Stimulated activated CD8-positive, alpha-beta memory T cell treated with anti-CD3 and anti-CD28 coated beads, Interleukin-4, amount 100 ng/mL, for 4 hours (primary cell): ENCODE measurements at regions not wholly inside any gene's neighbourhood (a gene's known extent, or its start where the extent isn't known, plus 50 kb on each side); places are given as distances from the start of the nearest gene placed in this dataset.

Source experiments
- DNase-seq, 2 donors: peaks; one replicate each; pipeline ENCODE4 v3.0.0-alpha.2; 2020; ENCODE audit warnings: low read depth in 2 of 2, low spot score in 1 of 2

GRCh38 chr5:89437450-89438435 lies 554.8 kb upstream of the MEF2C start:
- no peak for DNase-seq

- DNase-seq, result no peak
Measured at GRCh38 chr5:89436464-89436863, 553.5 kb upstream of the MEF2C start.

- no peak for DNase-seq
Measured at GRCh38 chr5:89435347-89435746, 552.4 kb upstream of the MEF2C start.

GRCh38 chr5:89428624-89429023 lies 545.6 kb upstream of the MEF2C start:
- no peak for DNase-seq

GRCh38 chr5:89425062-89425461 lies 542.1 kb upstream of the MEF2C start:
- DNase-seq, result no peak

- DNase-seq, result no peak
Measured at GRCh38 chr5:89421035-89421434, 538.1 kb upstream of the MEF2C start.

- DNase-seq, result no peak
Measured at GRCh38 chr5:89418407-89419085, 535.6 kb upstream of the MEF2C start.

GRCh38 chr5:89417990-89418389 lies 535.0 kb upstream of the MEF2C start:
- no peak for DNase-seq

GRCh38 chr5:89417515-89417914 lies 534.5 kb upstream of the MEF2C start:
- DNase-seq, result no peak

- DNase-seq, result no peak
Measured at GRCh38 chr5:89411891-89412290, 528.9 kb upstream of the MEF2C start.

- DNase-seq, result no peak
Measured at GRCh38 chr5:89407054-89407453, 524.1 kb upstream of the MEF2C start.

GRCh38 chr5:89401659-89402058 lies 518.7 kb upstream of the MEF2C start:
- no peak for DNase-seq

GRCh38 chr5:89401012-89401411 lies 518.0 kb upstream of the MEF2C start:
- DNase-seq, result no peak

- DNase-seq, result no peak
Measured at GRCh38 chr5:89399548-89399947, 516.6 kb upstream of the MEF2C start.

GRCh38 chr5:89397096-89397495 lies 514.1 kb upstream of the MEF2C start:
- DNase-seq, result no peak

- no peak for DNase-seq
Measured at GRCh38 chr5:89396278-89396954, 513.4 kb upstream of the MEF2C start.

GRCh38 chr5:89395111-89395510 lies 512.1 kb upstream of the MEF2C start:
- no peak for DNase-seq

GRCh38 chr5:89388872-89389271 lies 505.9 kb upstream of the MEF2C start:
- DNase-seq, result no peak

- no peak for DNase-seq
Measured at GRCh38 chr5:89384391-89384790, 501.4 kb upstream of the MEF2C start.

- no peak for DNase-seq
Measured at GRCh38 chr5:89380635-89381034, 497.7 kb upstream of the MEF2C start.

GRCh38 chr5:89377767-89378455 lies 494.9 kb upstream of the MEF2C start:
- no peak for DNase-seq
